MM.1S (cell line): ENCODE measurements at regions not wholly inside any gene's neighbourhood (a gene's known extent, or its start where the extent isn't known, plus 50 kb on each side); places are given as distances from the start of the nearest gene placed in this dataset.

Source experiments
- CTCF ChIP-seq: fragments of 300-600 bp; sonication (generic); IDR thresholded peaks from 2 replicates; pipeline ENCODE4 v1.5.1; 2016; ENCODE audit warnings: antibody characterized with exemption, low read length, mixed read lengths
- EZH2 ChIP-seq: fragments of 300-600 bp; sonication (generic); optimal IDR thresholded peaks from 2 replicates; pipeline ENCODE3; 2017; ENCODE audit warnings: low read depth, mild to moderate bottlenecking, antibody characterized with exemption, low read length, mixed read lengths

GRCh38 chr18:49694402-49694801 is 118.9 kb downstream of the ACAA2 start:
- no peak for TF ChIP-seq CTCF
- TF ChIP-seq EZH2, result no peak
